HepG2 (cell line): ENCODE measurements at regions not wholly inside any gene's neighbourhood (a gene's known extent, or its start where the extent isn't known, plus 50 kb on each side); places are given as distances from the start of the nearest gene placed in this dataset.

ENCODE experiments used
- ATAC-seq: fragments of 200-7000 bp; cut with Tn5 transposase; 3 replicates; pipeline ENCODE4 v1.9.1; 2020; ENCODE audit warnings: mild to moderate bottlenecking, moderate library complexity
- BruUV-seq: library from RNA; stranded (reverse); fragments of 400-500 nt; replicated peaks from 2 replicates; lab custom pipeline; 2021; lab: Mats Ljungman, UMichigan
- CTCF ChIA-PET: fragments of 300-600 bp; formaldehyde crosslinking; extraction: SDS; loops from one replicate; lab custom pipeline; 2021; ENCODE audit warnings: low total read pairs, inconsistent platforms, low intra/inter-chr PET ratio; lab: Yijun Ruan, JAX
- POLR2A ChIA-PET: fragments of 350-600 bp; sonication (Branson Sonifier 250); formaldehyde crosslinking; loops from one replicate; lab custom pipeline; 2020; ENCODE audit warnings: antibody characterized with exemption, inconsistent platforms; lab: Yijun Ruan, JAX
- DNase-seq: peaks from one replicate; pipeline ENCODE4 v3.0.0-alpha.2; 2015; ENCODE audit warnings: low spot score
- FAIRE-seq: peaks from 3 replicates; lab custom pipeline; 2011; peaks lifted over from hg19 to GRCh38; lab: Jason Lieb, UNC
- H2AFZ ChIP-seq: one replicate; pipeline ENCODE4 v1.6.1; 2011; ENCODE audit warnings: low read length, inconsistent platforms
- H3K27ac ChIP-seq: fragments of 300-600 bp; 3 replicates; pipeline ENCODE4 v1.8.0; 2011; ENCODE audit warnings: mixed run types, mild to moderate bottlenecking, mixed read lengths, low read length, inconsistent platforms; ENCODE audit not compliant: insufficient read depth; ENCODE audit errors: extremely low read length
- H3K27me3 ChIP-seq, 2 experiments: fragments of 200-600 bp in 1 of 2; 2 replicates in 1 of 2; 3 replicates in 1 of 2; pipeline versions ENCODE4 v1.6.0 to v1.8.0; 2011; ENCODE audit warnings: low read length in 2 of 2, mild to moderate bottlenecking in 2 of 2, moderate library complexity in 2 of 2, inconsistent platforms in 1 of 2; ENCODE audit not compliant: insufficient read depth in 2 of 2, control insufficient read depth in 1 of 2
- H3K36me3 ChIP-seq, 2 experiments: fragments of 200-600 bp in 1 of 2; replicated peaks in 1 of 2; 2 replicates in 1 of 2; 3 replicates in 1 of 2; pipeline versions ENCODE4 v1.5.1 to v1.8.0; 2011; ENCODE audit warnings: low read length in 2 of 2, inconsistent platforms in 1 of 2; ENCODE audit not compliant: insufficient read depth in 2 of 2, control insufficient read depth in 1 of 2
- H3K4me1 ChIP-seq: 2 replicates; pipeline ENCODE4 v1.5.1; 2012; ENCODE audit warnings: low read length, inconsistent platforms; ENCODE audit not compliant: insufficient read depth
- H3K4me2 ChIP-seq: 2 replicates; pipeline ENCODE4 v1.6.0; 2011; ENCODE audit warnings: low read depth, low read length, inconsistent platforms
- H3K4me3 ChIP-seq, 3 experiments: fragments of 200-600 bp in 1 of 3; sonication (generic), shearing (Covaris generic) in 1 of 3; replicated peaks in 1 of 3; 2 replicates each; pipeline ENCODE4 v1.5.1; 2011 to 2016; ENCODE audit warnings: low read length in 3 of 3, inconsistent platforms in 2 of 3, low read depth in 2 of 3, mild to moderate bottlenecking in 2 of 3, control low read depth in 1 of 3, mixed read lengths in 1 of 3; ENCODE audit not compliant: insufficient read depth in 1 of 3
- H3K79me2 ChIP-seq: one replicate; pipeline ENCODE4 v1.6.1; 2011; ENCODE audit warnings: low read length, inconsistent platforms; ENCODE audit not compliant: insufficient read depth
- H3K9ac ChIP-seq: 2 replicates; pipeline ENCODE4 v1.6.0; 2011; ENCODE audit warnings: mild to moderate bottlenecking, low read depth, low read length, inconsistent platforms; ENCODE audit not compliant: insufficient read depth
- H3K9me3 ChIP-seq: 2 replicates; pipeline ENCODE4 v1.5.1; 2012; ENCODE audit warnings: mild to moderate bottlenecking, low read length
- H4K20me1 ChIP-seq: 2 replicates; pipeline ENCODE4 v1.6.0; 2011; ENCODE audit warnings: inconsistent platforms, mild to moderate bottlenecking, low read length, moderate library complexity; ENCODE audit not compliant: insufficient read depth
- ARID2 ChIP-seq: sonication (generic); formaldehyde crosslinking; IDR thresholded peaks from 2 replicates; pipeline ENCODE4 v1.8.1; 2022; ENCODE audit warnings: mild to moderate bottlenecking, missing genetic modification reagents, borderline replicate concordance
- FOXA1 ChIP-seq, 2 experiments: fragments of 450-650 bp in 1 of 2; sonication (generic) in 1 of 2; formaldehyde crosslinking in 1 of 2; IDR thresholded peaks; 2 replicates each; pipeline versions ENCODE4 v1.4.0 to v1.6.1; 2016 to 2020; ENCODE audit warnings: missing genetic modification reagents in 1 of 2
- KAT2B ChIP-seq: fragments of 150-350 bp; IDR thresholded peaks from 2 replicates; pipeline ENCODE4 v1.6.1; 2014; ENCODE audit warnings: low read depth, low read length, borderline replicate concordance
- KLF12 ChIP-seq: sonication (generic); formaldehyde crosslinking; IDR thresholded peaks from 2 replicates; pipeline ENCODE4 v1.4.0; 2020; ENCODE audit warnings: missing genetic modification reagents, borderline replicate concordance
- MAF1 ChIP-seq: sonication (generic); formaldehyde crosslinking; IDR thresholded peaks from 2 replicates; pipeline ENCODE4 v1.5.0; 2020; ENCODE audit warnings: missing genetic modification reagents, borderline replicate concordance
- MBNL3 ChIP-seq: fragments of 250-450 bp; sonication (Bioruptor Pico); conservative IDR thresholded peaks from 2 replicates; pipeline ENCODE4 v1.8.0; 2022; ENCODE audit warnings: mild to moderate bottlenecking, inconsistent platforms
- MIXL1 ChIP-seq: IDR thresholded peaks from 2 replicates; pipeline ENCODE4 v1.6.1; 2016
- MTA1 ChIP-seq: sonication (generic); formaldehyde crosslinking; IDR thresholded peaks from 2 replicates; pipeline ENCODE4 v1.4.0; 2020; ENCODE audit warnings: missing genetic modification reagents, mild to moderate bottlenecking, borderline replicate concordance
- MXD3 ChIP-seq: IDR thresholded peaks from 2 replicates; pipeline ENCODE4 v1.6.1; 2016; ENCODE audit warnings: mild to moderate bottlenecking, missing biosample characterization, missing genetic modification reagents
- PBX2 ChIP-seq: IDR thresholded peaks from 2 replicates; pipeline ENCODE4 v1.6.1; 2016; ENCODE audit warnings: control low read depth
- RXRB ChIP-seq: IDR thresholded peaks from 2 replicates; pipeline ENCODE4 v1.6.1; 2016; ENCODE audit warnings: borderline replicate concordance, missing genetic modification reagents, missing compliant biosample characterization
- SKI ChIP-seq: fragments of 450-650 bp; IDR thresholded peaks from one replicate; pipeline ENCODE4 v1.6.1; 2018; ENCODE audit warnings: mild to moderate bottlenecking; ENCODE audit not compliant: partially characterized antibody
- SP2 ChIP-seq: sonication (generic); formaldehyde crosslinking; IDR thresholded peaks from 2 replicates; pipeline ENCODE4 v1.5.1; 2020; ENCODE audit warnings: mild to moderate bottlenecking, missing genetic modification reagents
- U2AF1 ChIP-seq: fragments of 200-400 bp; formaldehyde crosslinking; optimal IDR thresholded peaks from 2 replicates; pipeline ENCODE3; 2017; ENCODE audit warnings: mild to moderate bottlenecking, low read depth, low read length
- ZBTB7B ChIP-seq: sonication (generic); formaldehyde crosslinking; IDR thresholded peaks from 2 replicates; pipeline ENCODE4 v1.4.0; 2020; ENCODE audit warnings: missing genetic modification reagents
- ZNF331 ChIP-seq: sonication (generic); formaldehyde crosslinking; IDR thresholded peaks from 2 replicates; pipeline ENCODE4 v1.4.0; 2020; ENCODE audit warnings: missing genetic modification reagents
- ZNF431 ChIP-seq: sonication (generic); formaldehyde crosslinking; IDR thresholded peaks from 2 replicates; pipeline ENCODE4 v1.9.0; 2022; ENCODE audit warnings: missing genetic modification reagents, low read depth, mild to moderate bottlenecking, borderline replicate concordance
- ZNF557 ChIP-seq: sonication (generic); formaldehyde crosslinking; IDR thresholded peaks from 2 replicates; pipeline ENCODE4 v1.4.0; 2020; ENCODE audit warnings: missing genetic modification reagents
- ZNF597 ChIP-seq: sonication (generic); formaldehyde crosslinking; IDR thresholded peaks from 2 replicates; pipeline ENCODE4 v1.5.0; 2020; ENCODE audit warnings: missing genetic modification reagents
- ZNF772 ChIP-seq: sonication (generic); formaldehyde crosslinking; IDR thresholded peaks from 2 replicates; pipeline ENCODE4 v1.5.0; 2020; ENCODE audit warnings: mild to moderate bottlenecking, missing genetic modification reagents
- ZSCAN30 ChIP-seq: sonication (generic); formaldehyde crosslinking; IDR thresholded peaks from 2 replicates; pipeline ENCODE4 v1.5.0; 2020; ENCODE audit warnings: mild to moderate bottlenecking, missing genetic modification reagents
- WGBS: methylation state at CpG from one replicate; pipeline ENCODE4 v1.1.6; 2017; ENCODE audit warnings: low lambda C conversion rate; 5-methylcytosine and 5-hydroxymethylcytosine counted together
- in situ Hi-C: cut with HindIII; loops from 2 replicates; pipeline ENCODE4 v1.10.0; 2017; ENCODE audit warnings: low pct_unique_long_range_greater_than_20kb; ENCODE audit not compliant: extremely low pct_ligation_motif_present
- intact Hi-C: fragments of 100-400 bp; cut with micrococcal nuclease; formaldehyde crosslinking; loops from one replicate; pipeline ENCODE4 v1.10.0; 2022; ENCODE audit not compliant: unreplicated experiment

GRCh38 chr12:77402716-77403115 is 337.3 kb upstream of the E2F7 start:
- intact Hi-C loops (no loop called here), in situ Hi-C loops (no loop called here)
- DNase-seq = no peak
- WGBS = 0% methylated on average over 1 of the region's 1 CpG
- H2AFZ ChIP-seq = no peak overlapping the region
- H3K4me2 ChIP-seq = no peak overlapping the region
- BruUV-seq = no TSS peak
- H3K27ac ChIP-seq = no peak overlapping the region
- H3K79me2 ChIP-seq = no peaks in the 10 kb centered on the region
- ChIA-PET POLR2A (no interaction called here), CTCF (no interaction called here)
- H3K4me3 ChIP-seq = no peak overlapping the region
- H3K36me3 ChIP-seq = no peaks in the 10 kb centered on the region
- H4K20me1 ChIP-seq = no peaks in the 10 kb centered on the region
- no peak for TF ChIP-seq MXD3 (CRISPR knock-in tag)
- TF ChIP-seq ZNF597 (CRISPR knock-in tag) = no peak
- no peak for TF ChIP-seq MTA1 (CRISPR knock-in tag)
- TF ChIP-seq ZNF331 (CRISPR knock-in tag) = no peak
- TF ChIP-seq ZNF431 (CRISPR knock-in tag) = no peak
- no peak for ATAC-seq
- no peak overlapping the region for H3K9ac ChIP-seq
- no peaks in the 10 kb centered on the region for H3K9me3 ChIP-seq
- H3K27me3 ChIP-seq = no peaks in the 10 kb centered on the region
- no peak for FAIRE-seq
- no peaks in the 10 kb centered on the region for H3K4me1 ChIP-seq

DNA sequence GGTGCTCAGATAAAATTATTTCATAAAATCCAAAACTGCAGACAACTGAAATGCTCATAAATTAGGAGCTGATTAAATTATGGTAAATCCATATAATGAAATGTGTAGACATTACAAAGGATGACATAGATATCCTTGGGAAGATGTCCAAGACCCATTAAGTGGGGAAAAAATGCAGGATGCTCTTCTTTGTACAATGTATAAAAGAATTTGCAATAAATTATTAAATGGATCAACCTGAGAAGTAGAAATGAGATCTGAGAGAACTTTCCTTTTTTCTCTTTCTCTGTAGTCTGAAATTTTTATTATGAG is 336.4 kb upstream of the E2F7 start:
- DNase-seq = no peak
- no peak for FAIRE-seq
- no peak for TF ChIP-seq KAT2B
- no peak for TF ChIP-seq MBNL3 (CRISPR knock-in tag)
- no peak for TF ChIP-seq ZNF557 (CRISPR knock-in tag)
- TF ChIP-seq ZBTB7B (CRISPR knock-in tag) = no peak
- TF ChIP-seq PBX2 (CRISPR knock-in tag) = no peak
- no peak for TF ChIP-seq KLF12 (CRISPR knock-in tag)
- no peak for TF ChIP-seq MIXL1 (CRISPR knock-in tag)
- TF ChIP-seq ZSCAN30 (CRISPR knock-in tag) = no peak
- no peak for TF ChIP-seq ZNF772 (CRISPR knock-in tag)
- no peak for TF ChIP-seq MAF1 (CRISPR knock-in tag)
- TF ChIP-seq FOXA1 (IDR thresholded peaks at IDR 0.05) = no peak
- no peak for TF ChIP-seq FOXA1 (CRISPR knock-in tag; IDR thresholded peaks at IDR 0.05)
- TF ChIP-seq ARID2 = no peak
- TF ChIP-seq SKI = no peak
- TF ChIP-seq RXRB (CRISPR knock-in tag) = no peak
- TF ChIP-seq SP2 (CRISPR knock-in tag) = no peak
- no peak for TF ChIP-seq U2AF1

More for the DNA sequence above, 336.4 kb upstream of the E2F7 start:
- Histone ChIP-seq H3K27me3 (no peaks in the 10 kb centered on the region), H3K9ac (no peak overlapping the region), H2AFZ (no peak overlapping the region), H3K4me1 (no peaks in the 10 kb centered on the region), H3K79me2 (no peaks in the 10 kb centered on the region), H3K4me2 (no peak overlapping the region), H3K9me3 (no peaks in the 10 kb centered on the region), H3K36me3 (no peaks in the 10 kb centered on the region), H3K4me3 (no peak overlapping the region), H4K20me1 (no peaks in the 10 kb centered on the region), H3K27ac (no peak overlapping the region)
- intact Hi-C loops = no loop called here
- ChIA-PET CTCF (no interaction called here), POLR2A (no interaction called here)
- in situ Hi-C loops = no loop called here
- BruUV-seq = no TSS peak
- no peak for ATAC-seq
